ENCODE measurements at regions not wholly inside any gene's neighbourhood (a gene's known extent, or its start where the extent isn't known, plus 50 kb on each side); places are given as distances from the start of the nearest gene placed in this dataset.

GRCh38 chr14:65268594-65268993, 143.9 kb upstream of the FUT8 start:
- POLR2A ChIA-PET = no interaction called here
- Mint-ChIP-seq H3K4me1 (peaks cover 11% of the 10 kb centered on the region), H3K9me3 (no peaks in the 10 kb centered on the region), H3K27ac (peak overlapping the region; percentile 73), H3K36me3 (peaks cover 2% of the 10 kb centered on the region), H3K27me3 (no peaks in the 10 kb centered on the region), H3K4me3 (peak overlapping the region; percentile 14)
- DNase-seq (no peak), ATAC-seq (ENCODE audit: low read depth) (peak; percentile 42)

GRCh38 chr14:65269732-65270131, 142.8 kb upstream of the FUT8 start:
- ATAC-seq (ENCODE audit: low read depth) = no peak
- no peak for DNase-seq
- Mint-ChIP-seq H3K27me3 (no peaks in the 10 kb centered on the region), H3K4me3 (no peak overlapping the region), H3K36me3 (peaks cover 2% of the 10 kb centered on the region), H3K27ac (peak overlapping the region; percentile 58), H3K9me3 (no peaks in the 10 kb centered on the region), H3K4me1 (peaks cover 12% of the 10 kb centered on the region)
- POLR2A ChIA-PET = interaction anchor here (0.7 kb wide), 1 partner anchor 351 kb away, joined by 3 read pairs; no protein-coding TSS in a partner anchor

GRCh38 chr14:65277027-65277426, 135.5 kb upstream of the FUT8 start:
- no peak overlapping the region for H3K27ac Mint-ChIP-seq
- no peak for ATAC-seq (ENCODE audit: low read depth)
- no peaks in the 10 kb centered on the region for H3K9me3 Mint-ChIP-seq
- H3K27me3 Mint-ChIP-seq = no peaks in the 10 kb centered on the region
- no peaks in the 10 kb centered on the region for H3K36me3 Mint-ChIP-seq
- DNase-seq = no peak
- H3K4me1 Mint-ChIP-seq = peaks cover 6% of the 10 kb centered on the region
- no peak overlapping the region for H3K4me3 Mint-ChIP-seq
- POLR2A ChIA-PET = no interaction called here

- DNase-seq = no peak
- no peaks in the 10 kb centered on the region for H3K36me3 Mint-ChIP-seq
- no peaks in the 10 kb centered on the region for H3K9me3 Mint-ChIP-seq
- H3K4me1 Mint-ChIP-seq = peaks cover 12% of the 10 kb centered on the region
- no peak overlapping the region for H3K4me3 Mint-ChIP-seq
- no peaks in the 10 kb centered on the region for H3K27me3 Mint-ChIP-seq
- POLR2A ChIA-PET = interaction anchor here (0.6 kb wide), 2 partner anchors 13 to 94 kb away, joined by 3 read pairs; no protein-coding TSS in a partner anchor
- H3K27ac Mint-ChIP-seq = no peak overlapping the region
- no peak for ATAC-seq (ENCODE audit: low read depth)
These were observed 134.8 kb upstream of the FUT8 start for GRCh38 chr14:65277580-65278270.

GRCh38 chr14:65278589-65278988, 133.9 kb upstream of the FUT8 start:
- Mint-ChIP-seq H3K9me3 (no peaks in the 10 kb centered on the region), H3K27me3 (no peaks in the 10 kb centered on the region), H3K4me1 (peaks cover 21% of the 10 kb centered on the region), H3K36me3 (no peaks in the 10 kb centered on the region), H3K4me3 (no peak overlapping the region), H3K27ac (no peak overlapping the region)
- POLR2A ChIA-PET = interaction anchor here (0.6 kb wide), 1 partner anchor 137 kb away, joined by 3 read pairs; no protein-coding TSS in a partner anchor
- ATAC-seq (ENCODE audit: low read depth) (no peak), DNase-seq (no peak)

GRCh38 chr14:65279510-65279909, 133.0 kb upstream of the FUT8 start:
- H3K9me3 Mint-ChIP-seq = no peaks in the 10 kb centered on the region
- POLR2A ChIA-PET = interaction anchor here (0.6 kb wide), 1 partner anchor 136 kb away, joined by 3 read pairs; no protein-coding TSS in a partner anchor
- no peak overlapping the region for H3K27ac Mint-ChIP-seq
- peaks cover 20% of the 10 kb centered on the region for H3K4me1 Mint-ChIP-seq
- no peaks in the 10 kb centered on the region for H3K27me3 Mint-ChIP-seq
- H3K4me3 Mint-ChIP-seq = no peak overlapping the region
- ATAC-seq (ENCODE audit: low read depth) (no peak), DNase-seq (no peak)
- no peaks in the 10 kb centered on the region for H3K36me3 Mint-ChIP-seq

- Mint-ChIP-seq H3K27me3 (no peaks in the 10 kb centered on the region), H3K36me3 (no peaks in the 10 kb centered on the region), H3K4me3 (no peak overlapping the region)
These were observed 132.6 kb upstream of the FUT8 start for GRCh38 chr14:65279958-65280357.

GRCh38 chr14:65280653-65281052, 131.9 kb upstream of the FUT8 start:
- ATAC-seq (ENCODE audit: low read depth) (no peak), DNase-seq (no peak)
- no peaks in the 10 kb centered on the region for H3K9me3 Mint-ChIP-seq
- H3K4me3 Mint-ChIP-seq = no peak overlapping the region
- H3K27ac Mint-ChIP-seq = no peak overlapping the region
- POLR2A ChIA-PET = interaction anchor here (0.6 kb wide), 1 partner anchor 777 kb away, joined by 3 read pairs; no protein-coding TSS in a partner anchor
- no peaks in the 10 kb centered on the region for H3K27me3 Mint-ChIP-seq
- peaks cover 20% of the 10 kb centered on the region for H3K4me1 Mint-ChIP-seq
- no peaks in the 10 kb centered on the region for H3K36me3 Mint-ChIP-seq

More at GRCh38 chr14:65279958-65280357, 132.6 kb upstream of the FUT8 start:
- peaks cover 20% of the 10 kb centered on the region for H3K4me1 Mint-ChIP-seq
- H3K27ac Mint-ChIP-seq = no peak overlapping the region
- POLR2A ChIA-PET = no interaction called here
- H3K9me3 Mint-ChIP-seq = no peaks in the 10 kb centered on the region
- DNase-seq (no peak), ATAC-seq (ENCODE audit: low read depth) (no peak)

- Mint-ChIP-seq H3K27ac (peak overlapping the region; percentile 96), H3K9me3 (no peaks in the 10 kb centered on the region), H3K27me3 (no peaks in the 10 kb centered on the region), H3K36me3 (peaks cover 1% of the 10 kb centered on the region), H3K4me3 (peak overlapping the region; percentile 79), H3K4me1 (peaks cover 27% of the 10 kb centered on the region)
- DNase-seq = peak; percentile 53
- POLR2A ChIA-PET = interaction anchor here (0.6 to 2.4 kb wide), 12 partner anchors 10 to 180 kb away, joined by 3 to 30 read pairs (median 4); partner anchors contain the start of genes FUT8 and MAX
- ATAC-seq (ENCODE audit: low read depth) = peak; percentile 56
These were observed 130.3 kb upstream of the FUT8 start for GRCh38 chr14:65281991-65282895.

GRCh38 chr14:65282896-65283253, 129.7 kb upstream of the FUT8 start:
- ATAC-seq (ENCODE audit: low read depth) (peak; percentile 8), DNase-seq (no peak)
- Mint-ChIP-seq H3K4me1 (peaks cover 34% of the 10 kb centered on the region), H3K4me3 (peak overlapping the region; percentile 79), H3K36me3 (peaks cover 2% of the 10 kb centered on the region), H3K27ac (peak overlapping the region; percentile 96), H3K9me3 (no peaks in the 10 kb centered on the region), H3K27me3 (no peaks in the 10 kb centered on the region)
- POLR2A ChIA-PET = interaction anchor here (0.8 to 2.4 kb wide), 12 partner anchors 9 to 130 kb away, joined by 3 to 30 read pairs (median 4); partner anchors contain the start of gene FUT8

GRCh38 chr14:65286443-65286842, 126.1 kb upstream of the FUT8 start:
- peaks cover 4% of the 10 kb centered on the region for H3K9me3 Mint-ChIP-seq
- peaks cover 22% of the 10 kb centered on the region for H3K36me3 Mint-ChIP-seq
- DNase-seq (no peak), ATAC-seq (ENCODE audit: low read depth) (no peak)
- H3K27me3 Mint-ChIP-seq = no peaks in the 10 kb centered on the region
- peaks cover 62% of the 10 kb centered on the region for H3K4me1 Mint-ChIP-seq
- POLR2A ChIA-PET = interaction anchor here (0.6 to 8.2 kb wide), 13 partner anchors 10 to 593 kb away, joined by 3 to 74 read pairs (median 5); partner anchors contain the start of gene FUT8
- H3K4me3 Mint-ChIP-seq = peak overlapping the region; percentile 6
- peak overlapping the region; percentile 98 for H3K27ac Mint-ChIP-seq

GRCh38 chr14:65287264-65288131, 125.0 kb upstream of the FUT8 start:
- Mint-ChIP-seq H3K27ac (peak overlapping the region; percentile 98), H3K9me3 (peaks cover 6% of the 10 kb centered on the region), H3K27me3 (no peaks in the 10 kb centered on the region), H3K36me3 (peaks cover 26% of the 10 kb centered on the region), H3K4me1 (peaks cover 62% of the 10 kb centered on the region), H3K4me3 (peak overlapping the region; percentile 89)
- ATAC-seq (ENCODE audit: low read depth) (peak; percentile 76), DNase-seq (peak; percentile 80)
- POLR2A ChIA-PET = interaction anchor here (0.5 to 8.2 kb wide), 20 partner anchors 9 to 592 kb away, joined by 3 to 74 read pairs (median 4); partner anchors contain the start of gene FUT8

Measured in activated naive CD8-positive, alpha-beta T cell treated with anti-CD3 and anti-CD28 coated beads, Interleukin-2, amount 10 ng/mL, durations not matched to agents 7 days and 5 days (primary cell).